Ascending aorta (tissue), 2 donors: ENCODE measurements at regions not wholly inside any gene's neighbourhood (a gene's known extent, or its start where the extent isn't known, plus 50 kb on each side); places are given as distances from the start of the nearest gene placed in this dataset.

ENCODE experiments used
- DNase-seq, 2 donors: peaks; one replicate each; pipeline ENCODE4 v3.0.0-alpha.2; 2019; ENCODE audit warnings: low spot score in 2 of 2
- H3K27ac ChIP-seq, 2 donors: fragments of 200-600 bp; sonication (generic); one replicate each; pipeline ENCODE4 v1.5.1; 2016 to 2017; ENCODE audit warnings: mild to moderate bottlenecking in 1 of 2
- H3K27me3 ChIP-seq: fragments of 200-600 bp; sonication (generic); one replicate; pipeline ENCODE4 v1.5.1; 2017
- H3K36me3 ChIP-seq, 2 donors: fragments of 200-600 bp; sonication (generic); one replicate each; pipeline ENCODE4 v1.5.1; 2016
- H3K4me1 ChIP-seq, 2 donors: fragments of 200-600 bp; sonication (generic); one replicate each; pipeline ENCODE4 v1.5.1; 2016 to 2017; ENCODE audit warnings: mild to moderate bottlenecking in 1 of 2
- H3K4me3 ChIP-seq, 2 donors: fragments of 200-600 bp; sonication (generic); one replicate each; pipeline ENCODE4 v1.5.1; 2016 to 2017; ENCODE audit warnings: mild to moderate bottlenecking in 1 of 2
- H3K9me3 ChIP-seq, 2 donors: fragments of 200-600 bp; sonication (generic); one replicate each; pipeline ENCODE4 v1.5.1; 2016
- CTCF ChIP-seq, 3 experiments: fragments of 200-600 bp in 2 of 3; fragments of 450-650 bp in 1 of 3; sonication (generic) in 2 of 3; IDR thresholded peaks; one replicate each; pipeline ENCODE4 v1.5.1; 2016 to 2019; ENCODE audit warnings: antibody characterized with exemption in 3 of 3, mild to moderate bottlenecking in 1 of 3, moderate library complexity in 1 of 3
- intact Hi-C: fragments of 100-400 bp; cut with DNase I; formaldehyde crosslinking; loops from one replicate; pipeline ENCODE4 v1.15.1; 2023

- H3K27me3 ChIP-seq: no peaks in the 10 kb centered on the region
- DNase-seq: no peak
- no peak overlapping the region for H3K27ac ChIP-seq
- H3K4me3 ChIP-seq: no peak overlapping the region
- intact Hi-C loops: no loop called here
- H3K9me3 ChIP-seq: no peaks in the 10 kb centered on the region
- TF ChIP-seq CTCF (IDR thresholded peaks at IDR 0.05): no peak
- no peaks in the 10 kb centered on the region for H3K4me1 ChIP-seq
- no peaks in the 10 kb centered on the region for H3K36me3 ChIP-seq
Observed at GRCh38 chr6:747028-747427, 54.1 kb upstream of the EXOC2 start.

- Histone ChIP-seq H3K27me3 (no peaks in the 10 kb centered on the region), H3K36me3 (no peaks in the 10 kb centered on the region), H3K9me3 (no peaks in the 10 kb centered on the region), H3K4me3 (no peak overlapping the region), H3K27ac (no peak overlapping the region), H3K4me1 (no peaks in the 10 kb centered on the region)
- TF ChIP-seq CTCF (IDR thresholded peaks at IDR 0.05): no peak
- no peak for DNase-seq
- intact Hi-C loops: no loop called here
Observed at GRCh38 chr6:744666-745353, 51.9 kb upstream of the EXOC2 start.

GRCh38 chr6:743320-744096 lies 50.6 kb upstream of the EXOC2 start:
- Histone ChIP-seq H3K27me3 (no peaks in the 10 kb centered on the region), H3K9me3 (no peaks in the 10 kb centered on the region), H3K4me3 (no peak overlapping the region), H3K4me1 (no peaks in the 10 kb centered on the region), H3K27ac (no peak overlapping the region), H3K36me3 (no peaks in the 10 kb centered on the region)
- no peak for DNase-seq
- no peak for TF ChIP-seq CTCF (IDR thresholded peaks at IDR 0.05)
- intact Hi-C loops: no loop called here
